ENCODE measurements at regions not wholly inside any gene's neighbourhood (a gene's known extent, or its start where the extent isn't known, plus 50 kb on each side); places are given as distances from the start of the nearest gene placed in this dataset.

DNA sequence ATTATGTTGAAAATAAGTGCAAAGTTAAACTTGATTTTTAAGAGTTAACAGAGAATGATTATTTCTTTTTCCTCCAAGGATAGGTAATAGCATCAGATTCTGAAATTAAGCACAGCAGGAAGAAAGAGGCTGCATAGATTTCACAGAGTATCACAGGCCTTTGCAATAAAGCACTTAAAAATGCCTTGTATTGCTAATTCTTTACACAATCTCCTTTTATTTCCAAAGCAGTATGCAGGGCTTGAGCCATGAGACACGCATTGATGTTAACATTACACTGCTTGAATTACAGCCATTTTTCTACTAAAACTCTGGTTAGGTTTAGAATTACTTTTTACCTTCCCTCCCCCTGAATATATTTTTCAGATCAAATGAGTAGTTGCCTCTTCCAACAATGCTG is 398.3 kb downstream of the BCAT1 start:
- TF ChIP-seq, protein P1, sequence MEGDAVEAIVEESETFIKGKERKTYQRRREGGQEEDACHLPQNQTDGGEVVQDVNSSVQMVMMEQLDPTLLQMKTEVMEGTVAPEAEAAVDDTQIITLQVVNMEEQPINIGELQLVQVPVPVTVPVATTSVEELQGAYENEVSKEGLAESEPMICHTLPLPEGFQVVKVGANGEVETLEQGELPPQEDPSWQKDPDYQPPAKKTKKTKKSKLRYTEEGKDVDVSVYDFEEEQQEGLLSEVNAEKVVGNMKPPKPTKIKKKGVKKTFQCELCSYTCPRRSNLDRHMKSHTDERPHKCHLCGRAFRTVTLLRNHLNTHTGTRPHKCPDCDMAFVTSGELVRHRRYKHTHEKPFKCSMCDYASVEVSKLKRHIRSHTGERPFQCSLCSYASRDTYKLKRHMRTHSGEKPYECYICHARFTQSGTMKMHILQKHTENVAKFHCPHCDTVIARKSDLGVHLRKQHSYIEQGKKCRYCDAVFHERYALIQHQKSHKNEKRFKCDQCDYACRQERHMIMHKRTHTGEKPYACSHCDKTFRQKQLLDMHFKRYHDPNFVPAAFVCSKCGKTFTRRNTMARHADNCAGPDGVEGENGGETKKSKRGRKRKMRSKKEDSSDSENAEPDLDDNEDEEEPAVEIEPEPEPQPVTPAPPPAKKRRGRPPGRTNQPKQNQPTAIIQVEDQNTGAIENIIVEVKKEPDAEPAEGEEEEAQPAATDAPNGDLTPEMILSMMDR (IDR thresholded peaks at IDR 0.05), result no peak
- H3K27ac ChIP-seq, result peak overlapping the region; percentile 31 to 42
- peaks cover 0 to 73% (median 16%) of the 10 kb centered on the region in 4 donors for H3K4me1 ChIP-seq
- H3K36me3 ChIP-seq, result no peaks in the 10 kb centered on the region
- peak overlapping the region; percentile 24 to 30 for H3K4me3 ChIP-seq
- no peak for DNase-seq
- H3K27me3 ChIP-seq, result no peaks in the 10 kb centered on the region
- H3K9me3 ChIP-seq, result no peaks in the 10 kb centered on the region
- intact Hi-C loops (cut with DNase I; ENCODE audit: low total_unique reads), result no loop called here

DNA sequence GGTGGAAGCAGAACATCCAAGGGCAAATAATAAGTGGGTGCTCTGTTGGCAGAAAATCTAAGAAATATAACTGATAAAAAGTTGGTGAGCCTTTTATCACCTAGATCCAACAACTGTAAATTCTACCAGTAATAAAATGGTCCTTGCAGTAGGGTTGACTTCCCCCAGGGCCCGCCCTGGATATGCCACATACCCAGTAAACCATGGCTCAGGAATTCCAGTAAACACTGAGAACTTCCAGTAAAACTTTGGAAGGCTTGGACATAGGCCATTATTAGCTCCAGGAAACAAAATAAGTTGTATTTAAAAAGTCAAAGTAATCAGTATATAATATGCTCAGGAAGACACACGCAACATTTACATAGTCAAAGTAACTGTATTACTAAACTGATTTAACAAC is 402.2 kb downstream of the BCAT1 start:
- TF ChIP-seq, protein P1 (IDR thresholded peaks at IDR 0.05), result no peak
- no peak for DNase-seq
- Histone ChIP-seq H3K4me1 (peaks cover 0 to 43% (median 6%) of the 10 kb centered on the region in 4 donors), H3K9me3 (no peaks in the 10 kb centered on the region), H3K27me3 (no peaks in the 10 kb centered on the region), H3K36me3 (no peaks in the 10 kb centered on the region), H3K4me3 (no peak overlapping the region), H3K27ac (no peak overlapping the region)
- intact Hi-C loops (cut with DNase I; ENCODE audit: low total_unique reads), result no loop called here

DNA sequence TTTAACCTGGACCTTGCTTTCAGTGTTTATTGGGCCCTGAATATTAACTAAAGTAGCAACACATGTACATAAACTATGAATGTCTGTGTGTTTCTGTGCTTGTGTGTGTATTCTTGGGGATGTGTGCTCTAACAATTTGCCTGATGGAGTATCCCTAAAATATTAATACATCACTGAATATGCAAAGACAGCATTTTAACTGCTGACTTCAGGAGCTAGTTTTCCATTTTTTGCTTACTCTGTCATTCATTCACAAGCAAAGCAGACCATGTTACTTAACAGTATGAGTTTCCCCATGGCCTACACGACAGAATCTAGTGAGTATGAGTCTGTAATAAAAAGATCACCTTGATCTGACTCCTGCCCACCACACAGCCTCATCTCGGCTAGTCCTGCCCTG is 402.8 kb downstream of the BCAT1 start:
- TF ChIP-seq, protein P1 (IDR thresholded peaks at IDR 0.05), result no peak
- H3K27ac ChIP-seq, result no peak overlapping the region
- DNase-seq, result no peak
- no peaks in the 10 kb centered on the region for H3K27me3 ChIP-seq
- no peaks in the 10 kb centered on the region for H3K9me3 ChIP-seq
- no peak overlapping the region for H3K4me3 ChIP-seq
- intact Hi-C loops (cut with DNase I; ENCODE audit: low total_unique reads), result no loop called here
- peaks cover 0 to 44% (median 6%) of the 10 kb centered on the region in 4 donors for H3K4me1 ChIP-seq
- no peaks in the 10 kb centered on the region for H3K36me3 ChIP-seq

DNA sequence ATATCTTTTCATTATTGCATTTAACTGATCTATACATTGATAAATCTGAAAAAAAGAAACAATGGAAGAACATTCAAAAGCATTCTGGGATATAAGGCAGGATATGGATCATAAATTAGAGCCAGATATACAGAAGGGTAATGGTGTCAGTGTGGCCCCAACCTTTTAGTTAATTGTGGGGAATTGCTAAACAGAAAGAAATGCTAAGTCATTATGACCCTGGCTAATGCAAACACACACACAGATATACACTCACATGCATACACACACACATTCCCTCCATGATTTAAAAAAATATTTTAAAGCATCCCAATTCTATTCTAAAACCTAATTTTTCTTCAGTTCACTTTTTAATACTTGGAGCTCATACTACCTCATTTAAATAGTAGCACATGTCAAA is 404.5 kb downstream of the BCAT1 start:
- no peak overlapping the region for H3K4me3 ChIP-seq
- DNase-seq, result no peak
- intact Hi-C loops (cut with DNase I; ENCODE audit: low total_unique reads), result no loop called here
- no peaks in the 10 kb centered on the region for H3K9me3 ChIP-seq
- peaks cover 0 to 45% (median 0%) of the 10 kb centered on the region in 4 donors for H3K4me1 ChIP-seq
- no peaks in the 10 kb centered on the region for H3K27me3 ChIP-seq
- H3K36me3 ChIP-seq, result no peaks in the 10 kb centered on the region
- H3K27ac ChIP-seq, result no peak overlapping the region
- TF ChIP-seq, protein P1 (IDR thresholded peaks at IDR 0.05), result no peak

DNA sequence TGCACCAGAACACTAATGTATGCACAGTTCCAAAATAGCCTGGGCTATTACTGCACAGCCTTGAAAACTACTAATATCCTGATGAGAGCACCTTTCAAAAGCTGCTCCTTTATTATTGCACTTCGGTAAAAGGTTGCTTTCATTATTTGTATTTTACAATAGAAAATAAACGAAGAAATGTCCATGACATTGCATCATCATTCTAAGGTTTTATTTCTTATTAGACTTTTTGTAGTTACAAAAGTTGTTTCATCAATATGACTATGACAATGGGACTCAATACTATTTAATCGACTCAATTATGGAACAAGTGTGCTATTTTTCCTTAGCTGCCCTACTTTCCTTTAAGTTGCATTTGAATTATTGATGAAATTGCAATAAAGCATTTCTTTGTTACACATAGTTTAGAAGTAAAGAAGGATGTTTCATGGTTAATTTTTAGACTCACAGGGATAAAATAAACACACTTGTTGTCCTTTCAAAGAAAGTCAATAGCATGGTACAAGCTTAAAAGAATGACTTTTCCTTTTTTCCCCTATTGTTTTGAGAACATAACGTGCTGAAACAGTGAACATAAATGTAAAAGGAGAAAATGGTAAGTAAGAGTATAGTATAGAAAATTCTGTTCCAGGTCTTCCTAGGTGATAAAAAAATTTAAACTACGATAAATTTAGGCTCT is 407.6 kb downstream of the BCAT1 start:
- no peaks in the 10 kb centered on the region for H3K36me3 ChIP-seq
- intact Hi-C loops (cut with DNase I; ENCODE audit: low total_unique reads), result no loop called here
- H3K27ac ChIP-seq, result peak overlapping the region; percentile 28 to 29
- DNase-seq, result no peak
- H3K9me3 ChIP-seq, result no peaks in the 10 kb centered on the region
- H3K4me3 ChIP-seq, result no peak overlapping the region
- H3K27me3 ChIP-seq, result no peaks in the 10 kb centered on the region
- TF ChIP-seq, protein P1 (IDR thresholded peaks at IDR 0.05), result no peak
- H3K4me1 ChIP-seq, result peaks cover 0 to 39% (median 0%) of the 10 kb centered on the region in 4 donors
